COLO829 (cell line): ENCODE measurements at regions not wholly inside any gene's neighbourhood (a gene's known extent, or its start where the extent isn't known, plus 50 kb on each side); places are given as distances from the start of the nearest gene placed in this dataset.
"Not testable (repeated sequence)": the region's sequence is repeated elsewhere in the genome, so short reads cannot be mapped to it uniquely, and the experiment has no call there.

Source experiments
- DNase-seq: peaks from one replicate; pipeline ENCODE4 v3.0.0; 2012; ENCODE audit warnings: low spot score

DNA sequence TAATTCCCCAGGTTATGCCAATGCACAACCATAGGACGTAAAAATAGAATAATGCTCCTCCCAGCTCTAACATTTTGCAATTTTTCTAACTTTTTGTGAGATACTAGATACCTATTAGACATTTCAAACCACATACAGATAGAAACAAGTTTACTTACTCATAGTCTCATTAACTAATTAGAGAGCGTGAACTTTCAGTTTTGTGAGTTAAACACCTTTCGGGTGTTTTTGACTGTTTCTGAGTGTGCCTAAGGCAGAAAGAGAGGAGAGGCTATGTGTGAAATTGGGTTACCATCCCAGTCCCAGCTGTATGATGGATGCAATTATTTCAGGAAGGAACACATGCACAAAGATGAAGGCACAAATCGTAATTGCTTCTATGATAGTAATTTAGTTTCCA lies 300.4 kb upstream of the POU1F1 start:
- DNase-seq: no peak

DNA sequence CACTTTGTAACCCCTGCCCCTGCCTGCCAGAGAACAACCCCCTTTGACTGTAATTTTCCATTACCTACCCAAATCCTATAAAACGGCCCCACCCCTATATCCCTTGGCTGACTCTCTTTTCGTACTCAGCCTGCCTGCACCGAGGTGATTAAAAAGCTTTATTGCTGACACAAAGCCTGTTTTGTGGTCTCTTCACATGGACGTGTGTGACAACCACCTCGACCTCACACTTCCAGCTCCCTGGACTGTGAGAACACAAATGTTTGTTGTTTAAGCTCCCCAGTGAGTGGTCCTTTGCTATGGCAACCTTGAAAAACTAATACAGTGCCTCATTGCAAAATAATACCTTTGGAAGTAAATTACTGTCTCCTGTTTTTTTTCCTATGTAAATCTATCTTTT lies 299.2 kb upstream of the POU1F1 start:
- DNase-seq: no peak

DNA sequence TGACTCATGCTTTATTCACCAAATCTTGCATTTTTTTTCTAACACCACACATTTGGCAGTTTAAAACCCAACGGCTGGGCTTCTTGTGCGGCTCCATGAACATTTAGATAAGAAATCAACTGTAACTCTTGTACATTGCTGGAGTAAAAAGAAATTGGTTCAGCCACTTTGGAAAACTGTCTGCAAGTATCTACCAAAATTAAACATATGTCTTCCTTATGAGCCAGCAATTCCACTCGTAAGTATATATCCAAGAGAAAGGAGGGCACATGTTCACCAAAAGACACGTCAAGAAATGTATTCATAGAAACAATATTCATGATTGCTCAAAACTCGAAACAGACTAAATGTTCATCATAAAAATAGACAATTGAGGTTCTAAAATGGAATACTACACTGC lies 291.9 kb upstream of the POU1F1 start:
- no peak for DNase-seq

DNA sequence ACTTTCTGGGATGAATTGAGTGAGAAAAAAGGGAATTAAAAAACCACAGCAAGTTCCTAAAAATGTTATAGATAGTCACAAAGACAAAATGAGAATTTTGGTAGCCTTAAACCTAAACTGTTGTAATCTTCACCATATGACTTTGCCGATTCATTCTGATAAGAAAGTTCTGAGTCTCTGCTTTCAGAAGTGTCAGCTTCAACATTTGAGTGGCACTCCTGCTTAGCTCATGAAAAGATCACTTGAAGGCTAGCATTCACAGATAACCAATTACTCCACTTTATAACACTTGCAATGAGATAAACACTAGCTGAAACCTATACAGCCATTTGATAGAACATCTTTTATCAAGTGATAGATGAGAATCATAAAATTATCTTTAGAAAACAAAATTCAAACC lies 288.1 kb upstream of the POU1F1 start:
- DNase-seq: no peak

DNA sequence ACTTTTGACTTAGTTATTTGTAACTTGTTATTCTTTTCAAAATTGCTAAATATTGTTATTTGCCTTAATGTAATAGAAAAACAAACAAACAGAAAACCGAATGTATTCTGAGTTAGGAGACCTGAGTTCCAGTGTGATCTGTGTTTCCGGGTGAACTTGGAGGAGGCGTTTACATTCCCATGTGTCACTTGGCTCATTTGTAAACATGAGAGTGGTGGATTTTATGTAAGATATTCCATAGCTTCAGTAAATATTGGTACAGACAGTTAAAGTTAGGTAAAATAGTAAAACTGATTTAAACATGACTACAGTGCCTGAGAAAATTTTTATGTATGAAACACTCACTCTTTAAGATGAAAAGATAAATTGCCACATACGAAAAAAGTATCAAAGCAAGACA lies 287.3 kb upstream of the POU1F1 start:
- DNase-seq: no peak

DNA sequence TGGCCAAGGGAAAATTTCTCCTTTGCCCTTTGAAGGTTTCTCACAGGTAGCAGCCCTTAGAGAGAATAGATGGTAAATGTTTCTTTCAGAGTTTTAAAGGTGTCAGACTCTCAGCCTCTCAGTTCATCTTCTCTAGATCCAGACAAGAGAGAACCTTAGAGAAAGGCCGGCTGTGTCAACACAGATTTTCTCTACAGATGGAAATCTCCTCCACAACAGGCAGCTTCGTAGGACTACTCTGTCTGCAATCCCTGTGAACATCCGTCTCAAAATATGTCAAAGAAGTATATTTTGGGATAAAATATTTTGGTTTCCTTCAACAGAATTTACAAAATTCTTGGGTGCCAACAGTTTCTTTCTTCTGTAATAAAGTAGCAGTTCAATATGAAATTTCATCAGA lies 282.1 kb upstream of the POU1F1 start:
- no peak for DNase-seq

DNA sequence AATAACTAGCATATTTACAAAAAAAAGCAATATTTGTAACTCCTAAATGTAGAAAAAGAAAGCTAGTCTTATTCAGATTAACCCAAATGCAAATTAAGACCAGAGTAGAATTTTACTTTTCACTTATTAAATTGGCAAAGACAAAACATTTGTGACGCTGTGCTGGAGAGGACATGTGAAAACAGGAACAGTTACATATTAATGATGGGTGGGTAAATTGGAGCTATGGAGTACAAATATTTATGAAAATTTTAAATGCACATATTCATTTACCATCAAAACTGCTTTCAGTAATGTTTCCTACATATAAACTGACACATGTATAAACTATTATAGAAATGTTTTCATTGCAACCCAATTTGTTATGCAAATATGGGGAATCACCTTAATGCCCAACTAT lies 278.9 kb upstream of the POU1F1 start:
- DNase-seq: no peak

DNA sequence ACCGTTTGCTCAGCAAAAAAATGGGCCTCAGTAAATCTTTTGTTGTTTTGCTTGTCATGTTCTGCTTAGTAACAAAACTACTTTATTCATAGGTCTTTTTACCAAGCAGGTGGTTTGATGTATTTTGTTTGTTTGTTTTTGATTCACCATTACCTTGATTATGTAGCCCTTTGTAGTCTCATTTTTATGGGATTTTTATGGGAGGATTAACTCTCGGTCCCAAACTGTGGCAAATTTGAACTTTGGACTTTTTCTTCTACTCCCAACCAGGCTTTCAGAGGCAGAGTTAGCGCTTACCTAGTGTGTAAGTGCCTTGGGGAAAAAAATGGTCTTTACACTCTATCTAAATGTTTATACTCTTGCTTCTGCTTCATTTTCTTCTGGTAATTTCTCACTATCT lies 276.7 kb upstream of the POU1F1 start:
- DNase-seq: no peak

DNA sequence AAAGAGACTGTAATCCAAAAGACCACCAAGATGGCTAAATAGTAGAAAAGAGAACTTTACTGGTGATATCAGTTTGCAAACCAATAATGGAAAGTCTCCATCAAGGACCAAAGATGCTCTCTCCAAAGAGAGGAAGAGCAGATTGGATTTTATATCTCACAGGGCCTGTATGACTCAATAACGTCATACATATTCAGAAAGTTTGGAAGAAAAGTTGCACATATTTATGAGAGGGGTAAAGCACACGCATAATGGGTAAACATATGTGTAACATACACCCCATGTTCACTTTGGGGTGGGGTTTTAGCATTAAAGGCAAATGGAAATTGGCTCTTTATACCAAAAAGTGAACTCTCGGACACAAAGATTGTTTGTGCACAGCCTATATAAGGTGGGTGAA lies 274.5 kb upstream of the POU1F1 start:
- DNase-seq: no peak

DNA sequence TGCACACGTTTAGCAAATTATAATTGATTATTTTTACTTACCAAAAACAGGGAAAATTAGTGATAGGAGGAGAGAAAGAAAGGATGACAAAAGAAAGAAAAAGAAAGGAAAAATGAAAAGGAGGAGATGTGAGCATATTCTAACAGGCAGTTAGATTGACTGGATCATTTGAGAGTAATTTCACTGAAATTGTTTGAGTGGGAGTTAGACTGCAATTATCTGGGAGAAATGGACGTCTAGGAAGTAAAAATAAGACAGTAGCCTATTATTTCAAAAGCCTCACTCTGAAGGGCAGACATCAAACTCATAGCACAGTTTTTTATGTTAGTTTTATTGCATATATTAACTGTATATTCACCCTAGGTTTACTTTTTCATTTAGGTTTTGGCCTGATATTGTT lies 272.8 kb upstream of the POU1F1 start:
- DNase-seq: peak; percentile 33

DNA sequence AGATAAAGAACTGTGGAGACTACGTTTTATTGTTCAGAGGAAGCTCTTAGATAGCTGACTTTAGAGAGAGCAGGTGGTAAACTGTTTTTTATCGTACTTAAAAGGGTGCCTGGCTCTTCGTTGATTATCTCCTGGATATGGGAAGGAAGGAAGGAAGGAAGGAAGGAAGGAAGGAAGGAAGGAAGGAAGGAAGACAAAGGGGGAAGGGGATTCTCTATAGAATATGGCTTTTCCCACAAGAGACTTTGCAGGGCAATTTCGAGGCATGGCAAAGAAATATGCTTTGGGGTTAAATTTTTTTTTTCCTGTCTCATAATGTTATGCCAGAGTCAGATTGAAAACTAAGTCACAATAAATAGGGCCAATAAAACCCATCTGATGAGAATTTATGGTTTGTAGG lies 271.9 kb upstream of the POU1F1 start:
- DNase-seq: no peak

DNA sequence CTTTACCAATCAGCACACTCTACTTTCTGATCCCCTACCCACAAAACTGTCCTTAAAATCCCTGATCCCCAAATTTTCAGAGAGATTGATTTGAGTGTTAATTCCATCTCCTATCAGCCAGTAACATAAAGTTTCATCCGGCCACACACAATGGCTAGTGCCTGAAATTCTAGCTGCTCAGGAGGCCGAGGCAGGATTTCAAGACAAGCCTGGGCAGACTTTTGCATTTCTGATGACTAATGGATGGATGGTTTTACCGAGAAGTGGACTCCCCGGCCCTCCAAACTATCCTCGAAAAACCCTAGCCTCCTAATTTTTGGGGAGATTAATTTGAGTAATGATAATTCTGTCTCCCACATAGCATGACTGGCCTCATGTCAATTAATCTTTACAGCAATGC lies 269.8 kb upstream of the POU1F1 start:
- DNase-seq: no peak

DNA sequence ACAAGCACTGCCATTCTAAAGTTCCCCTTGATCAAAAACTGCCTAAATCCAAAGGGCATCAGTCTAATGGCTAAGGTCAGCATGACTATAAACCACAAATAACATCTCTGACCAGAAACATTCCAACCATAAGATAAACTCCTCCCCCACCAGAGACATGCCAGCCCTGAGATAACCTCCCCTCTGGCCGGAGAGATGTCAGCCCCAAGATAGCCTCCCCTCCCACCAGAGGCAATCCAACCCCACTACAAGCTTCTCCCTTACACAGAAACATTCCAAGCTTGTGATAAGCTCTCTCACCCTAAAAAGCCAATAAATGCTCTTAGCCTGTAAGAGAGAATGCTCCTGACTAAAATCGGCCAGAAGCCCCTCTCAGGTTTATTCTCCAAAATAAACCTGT lies 267.0 kb upstream of the POU1F1 start:
- DNase-seq: not testable (repeated sequence)

DNA sequence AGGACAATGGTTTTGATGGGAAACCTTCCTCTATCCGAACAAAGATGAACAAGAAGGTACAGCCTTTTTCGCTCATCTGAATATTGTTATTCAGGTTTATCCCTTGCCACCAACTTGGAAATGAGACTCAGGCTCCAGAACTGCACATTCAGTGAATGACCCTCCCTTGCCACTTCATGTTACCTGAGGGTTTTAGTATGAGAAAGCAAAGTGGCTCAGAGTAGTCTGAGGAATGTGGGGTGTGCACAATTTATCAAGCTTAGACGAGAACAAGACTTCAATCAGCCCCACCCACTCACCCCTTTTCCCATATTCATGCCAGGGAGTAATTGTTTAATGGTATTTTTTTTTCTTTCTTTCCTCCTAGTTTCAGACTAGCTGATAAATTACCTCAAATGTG lies 265.3 kb upstream of the POU1F1 start:
- no peak for DNase-seq

DNA sequence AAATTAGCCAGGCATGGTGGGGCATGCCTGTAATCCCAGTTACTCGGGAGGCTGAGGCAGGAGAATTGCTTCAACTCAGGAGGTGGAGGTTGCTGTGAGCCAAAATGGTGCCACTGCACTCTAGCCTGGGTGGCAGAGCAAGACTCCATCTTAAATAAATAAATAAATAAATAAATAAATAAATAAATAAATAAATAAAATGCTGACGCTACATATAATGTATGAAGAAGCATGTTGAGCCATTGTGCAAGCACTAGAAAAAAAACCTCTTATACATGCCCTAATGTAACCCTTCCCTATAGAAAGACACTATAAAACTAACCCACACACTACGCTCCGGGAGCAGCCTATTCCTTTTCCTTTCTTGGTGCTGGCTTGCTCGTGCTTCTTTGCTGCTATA lies 262.3 kb upstream of the POU1F1 start:
- DNase-seq: not testable (repeated sequence)

DNA sequence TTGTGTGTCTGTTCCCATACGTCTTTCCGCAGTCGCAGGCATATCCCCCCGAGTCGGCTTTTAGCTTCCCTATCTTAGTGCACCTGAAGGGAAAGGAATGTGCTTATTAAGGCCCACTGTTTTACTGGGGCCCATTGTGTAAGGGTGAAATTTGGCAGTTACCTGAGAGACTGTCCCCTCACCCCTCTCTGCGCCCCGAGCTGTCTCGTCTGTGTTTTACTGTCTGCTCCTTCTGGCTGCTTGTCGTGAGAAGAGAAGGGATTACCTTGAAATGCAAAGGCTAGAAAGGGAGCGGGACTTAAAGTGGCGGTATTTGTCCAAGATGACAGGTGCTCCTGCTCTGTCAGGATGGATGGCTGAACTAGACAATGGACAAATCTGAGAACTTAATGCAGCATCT lies 233.0 kb upstream of the POU1F1 start:
- DNase-seq: no peak

DNA sequence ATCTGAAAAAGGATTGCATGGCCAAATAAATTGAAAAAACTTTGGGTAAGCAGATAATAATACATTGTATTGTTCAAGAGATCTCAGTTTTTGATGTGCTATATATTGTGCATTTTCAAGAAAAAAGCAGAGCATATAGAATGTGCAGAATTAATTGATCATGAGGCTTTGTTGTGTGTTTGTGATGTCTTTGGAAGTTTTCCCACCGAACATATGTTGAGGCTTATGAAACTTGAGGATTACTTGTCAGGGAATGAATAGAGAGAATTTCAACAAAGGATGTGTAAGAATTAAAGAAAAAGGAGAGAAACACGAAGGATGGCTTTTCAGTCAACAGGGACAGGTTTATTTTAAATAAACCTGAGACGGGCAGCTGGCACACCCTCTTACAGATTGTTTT lies 232.5 kb upstream of the POU1F1 start:
- DNase-seq: no peak

DNA sequence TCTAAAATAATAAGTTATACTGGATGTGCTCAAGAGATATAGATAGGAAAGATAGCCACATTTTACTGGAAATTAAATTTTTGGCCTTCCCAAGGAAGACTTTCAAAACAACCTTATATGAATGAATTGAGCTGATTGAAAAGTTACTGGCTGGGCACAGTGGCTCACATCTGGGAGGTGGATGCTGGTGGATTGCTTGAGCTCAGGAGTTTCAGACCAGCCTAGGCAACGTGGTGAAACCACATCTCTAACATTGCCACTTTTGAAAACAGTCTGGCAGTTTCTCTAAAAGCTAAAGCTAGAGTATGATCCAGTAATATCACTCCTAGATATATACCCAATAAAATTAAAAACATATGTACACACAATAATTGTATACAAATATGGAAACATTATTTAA lies 231.4 kb upstream of the POU1F1 start:
- no peak for DNase-seq

DNA sequence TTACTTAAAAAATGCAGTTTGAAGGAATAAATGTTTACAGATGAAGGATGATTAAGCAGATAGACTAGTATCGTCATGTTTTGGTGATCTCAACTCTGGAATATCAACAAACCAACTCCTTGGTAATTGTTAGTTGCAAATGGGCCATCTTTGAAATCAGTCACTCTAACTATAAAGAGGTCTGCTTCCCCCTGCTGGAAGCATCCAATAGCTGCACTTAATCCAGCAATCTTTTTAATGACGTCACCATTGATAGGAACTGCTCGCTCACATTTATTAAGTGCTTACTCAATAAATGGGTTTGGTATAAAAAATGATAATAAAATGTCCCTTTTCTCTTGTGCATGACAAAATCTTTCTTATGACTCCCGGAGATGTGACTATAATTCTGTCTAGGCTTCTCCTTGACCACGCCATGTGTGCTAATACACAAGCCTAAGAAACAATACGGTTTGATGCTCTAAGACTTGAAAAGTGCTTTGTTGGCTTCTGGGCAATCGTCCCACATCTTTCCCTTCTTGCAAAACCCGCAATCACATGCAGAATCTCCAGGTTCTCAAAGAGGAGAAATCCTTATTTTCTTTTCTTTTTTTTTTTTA lies 227.6 kb upstream of the POU1F1 start:
- peak; percentile 86 for DNase-seq

DNA sequence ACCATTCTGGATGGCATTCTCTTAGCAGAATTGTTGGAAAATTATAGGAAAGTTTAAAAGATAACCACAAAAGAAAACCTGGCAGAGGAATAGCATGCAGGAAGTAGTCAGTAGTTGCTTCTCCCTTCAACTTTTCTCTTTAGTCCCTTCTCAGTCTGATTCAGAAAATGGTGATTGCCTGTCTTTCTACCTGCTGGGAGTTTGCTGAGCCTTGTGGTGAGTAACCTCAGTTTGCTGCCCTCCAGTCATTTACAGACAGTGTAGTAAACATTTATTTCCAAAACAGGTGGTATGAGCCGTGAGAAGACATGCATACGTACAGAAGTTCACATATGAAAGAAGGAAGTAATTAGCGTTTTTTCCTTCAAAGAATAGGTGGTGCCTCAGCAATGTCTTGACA lies 224.7 kb upstream of the POU1F1 start:
- DNase-seq: no peak

DNA sequence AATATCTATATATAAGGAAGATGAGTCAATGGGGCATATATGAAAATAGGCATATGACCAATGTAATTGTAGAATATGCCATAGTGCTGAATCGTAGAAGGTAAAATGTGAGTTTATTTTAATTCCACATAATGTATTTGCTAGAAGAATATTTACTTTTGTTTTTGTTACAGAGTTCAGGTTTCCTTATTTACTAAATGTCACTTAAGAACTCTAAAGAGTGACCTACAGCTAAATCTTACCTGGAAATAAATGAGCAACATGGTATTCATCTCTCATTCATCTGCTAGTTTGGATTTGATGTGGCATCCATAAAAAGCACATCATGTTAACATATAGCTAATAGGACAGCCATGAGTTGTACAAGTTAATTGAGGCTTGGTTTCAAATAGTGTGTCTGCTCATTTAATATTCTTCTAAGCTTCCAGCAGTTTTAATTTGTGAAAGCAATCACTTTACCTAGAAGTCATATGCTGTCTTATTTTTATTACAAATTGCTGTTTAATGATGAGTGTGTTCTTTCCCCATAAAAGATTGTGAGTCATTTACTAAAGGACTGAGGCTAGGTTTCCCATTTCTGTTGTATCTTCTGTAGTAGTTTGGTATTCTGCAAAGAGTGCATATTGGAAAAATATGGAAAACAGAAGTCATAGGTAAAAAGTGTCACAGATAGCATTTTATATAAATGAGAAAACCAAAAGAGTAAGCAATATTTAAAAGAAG lies 222.1 kb upstream of the POU1F1 start:
- DNase-seq: no peak

DNA sequence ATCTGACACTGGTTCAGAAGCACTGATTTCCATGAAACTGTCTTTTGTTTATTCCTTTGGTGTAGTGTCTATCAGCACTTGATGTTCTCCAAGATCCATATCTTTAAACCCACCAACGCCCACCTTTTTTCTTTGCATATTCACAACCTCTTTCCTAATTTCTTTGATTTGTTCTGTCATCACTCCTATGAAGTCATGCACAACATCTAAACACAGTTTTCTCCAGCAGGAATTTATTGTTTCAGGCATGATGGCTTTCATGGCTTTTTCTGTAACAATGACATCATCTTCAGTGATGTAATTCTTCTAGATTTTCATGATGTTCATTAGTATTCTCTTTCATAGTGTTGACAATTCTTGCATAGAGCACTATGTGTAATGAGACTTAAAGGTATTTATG lies 219.6 kb upstream of the POU1F1 start:
- DNase-seq: no peak

DNA sequence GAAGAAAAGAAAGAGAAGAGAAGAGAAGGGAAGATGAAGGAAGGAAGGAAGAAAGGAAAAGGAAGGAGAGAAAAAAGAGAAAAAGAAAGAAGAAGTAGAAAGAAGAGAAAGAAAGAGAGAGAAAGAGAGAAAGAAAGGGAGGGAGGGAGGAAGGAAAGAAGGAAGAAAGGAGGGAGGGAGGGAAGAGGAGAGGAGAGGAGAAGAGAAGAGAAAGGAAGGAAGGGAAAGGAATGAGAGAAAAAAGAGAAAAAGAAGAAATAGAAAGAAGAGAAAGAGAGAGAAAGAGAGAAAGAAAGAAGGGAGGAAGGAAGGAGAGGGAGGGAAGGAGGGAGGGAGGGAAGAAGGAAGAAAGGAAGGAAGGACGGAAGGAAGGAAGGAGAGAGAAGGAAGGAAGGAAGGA lies 217.9 kb upstream of the POU1F1 start:
- DNase-seq: no peak

DNA sequence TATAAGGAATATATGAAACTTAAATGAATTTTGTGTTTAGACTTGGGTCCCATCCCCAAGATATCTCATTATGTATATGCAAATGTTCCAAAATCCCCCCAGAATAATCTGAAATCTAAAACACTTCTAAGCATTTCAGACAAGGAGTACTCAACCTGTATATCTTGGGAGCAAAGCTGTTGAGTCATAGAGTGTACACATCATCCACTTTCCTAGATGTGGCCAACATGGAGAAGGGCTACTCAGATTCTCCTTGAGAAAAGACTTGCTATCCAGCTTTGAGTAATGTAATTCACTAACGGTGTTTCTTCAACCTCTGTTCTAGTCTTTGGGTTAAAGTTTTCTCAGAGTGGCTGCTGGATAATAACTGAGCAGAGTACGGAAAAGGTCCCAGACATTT lies 215.5 kb upstream of the POU1F1 start:
- DNase-seq: no peak
